Stimulated activated naive CD4-positive, alpha-beta T cell (primary cell): ENCODE measurements at regions not wholly inside any gene's neighbourhood (a gene's known extent, or its start where the extent isn't known, plus 50 kb on each side); places are given as distances from the start of the nearest gene placed in this dataset.

Experiments used
- DNase-seq, 6 experiments: peaks; one replicate each; lab custom pipeline; 2025; lab: John Stamatoyannopoulos, UW

GRCh38 chr2:45337481-45337880, 273.6 kb downstream of the SRBD1 start:
- no peak for DNase-seq

GRCh38 chr2:45334205-45334604, 276.9 kb downstream of the SRBD1 start:
- DNase-seq, result no peak

GRCh38 chr2:45332567-45332966, 278.5 kb downstream of the SRBD1 start:
- DNase-seq, result no peak

- DNase-seq, result no peak
Measured at GRCh38 chr2:45332094-45332493, 279.0 kb downstream of the SRBD1 start.

GRCh38 chr2:45331410-45331786, 279.7 kb downstream of the SRBD1 start:
- DNase-seq, result no peak

GRCh38 chr2:45330637-45331409, 280.2 kb downstream of the SRBD1 start:
- DNase-seq, result no peak

GRCh38 chr2:45330108-45330507, 281.0 kb downstream of the SRBD1 start:
- no peak for DNase-seq

- DNase-seq, result no peak
Measured at GRCh38 chr2:45329045-45329677, 281.9 kb downstream of the SRBD1 start.

- no peak for DNase-seq
Measured at GRCh38 chr2:45328264-45328870, 282.7 kb downstream of the SRBD1 start.

- DNase-seq, result no peak
Measured at GRCh38 chr2:45323344-45323743, 287.7 kb downstream of the SRBD1 start.

GRCh38 chr2:45320956-45321355, 290.1 kb downstream of the SRBD1 start:
- DNase-seq, result no peak

- DNase-seq, result no peak
Measured at GRCh38 chr2:45319683-45320455, 291.2 kb downstream of the SRBD1 start.

GRCh38 chr2:45318686-45319085, 292.4 kb downstream of the SRBD1 start:
- no peak for DNase-seq

GRCh38 chr2:45316576-45317338, 294.3 kb downstream of the SRBD1 start:
- no peak for DNase-seq

GRCh38 chr2:45315861-45316260, 295.2 kb downstream of the SRBD1 start:
- DNase-seq, result peak in 1 of 6 experiments; percentile 14

GRCh38 chr2:45312275-45312674, 298.8 kb downstream of the SRBD1 start:
- no peak for DNase-seq

- DNase-seq, result no peak
Measured at GRCh38 chr2:45311559-45311958, 299.5 kb downstream of the SRBD1 start.

GRCh38 chr2:45307147-45307546, 297.9 kb upstream of the SIX2 start:
- DNase-seq, result no peak

GRCh38 chr2:45305599-45305998, 296.3 kb upstream of the SIX2 start:
- no peak for DNase-seq

GRCh38 chr2:45303417-45304202, 294.4 kb upstream of the SIX2 start:
- DNase-seq, result no peak
